ENCODE measurements at regions not wholly inside any gene's neighbourhood (a gene's known extent, or its start where the extent isn't known, plus 50 kb on each side); places are given as distances from the start of the nearest gene placed in this dataset.

DNA sequence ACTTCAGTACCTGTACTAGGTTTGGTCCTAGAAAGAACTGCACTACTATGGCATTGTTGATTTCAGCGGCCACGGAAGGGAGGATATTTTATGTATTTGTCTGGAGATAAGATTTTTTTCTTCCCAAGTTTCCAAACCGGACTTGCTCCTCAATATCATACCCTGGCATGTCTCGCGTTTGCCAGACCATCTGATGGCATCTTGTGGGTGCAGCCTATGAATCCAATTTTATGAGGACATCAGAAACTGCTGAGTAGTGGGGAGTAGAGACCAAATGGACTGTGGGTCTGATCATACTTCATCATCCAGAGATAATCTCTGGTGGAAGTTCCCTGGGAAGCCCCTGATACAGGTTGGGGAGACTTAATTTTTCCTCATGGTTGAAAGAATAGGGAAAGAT is 716.1 kb upstream of the WWC1 start:
- Histone ChIP-seq H3K27ac (ENCODE audit: low read depth in 1 of 2, low read length in 2 of 2) (no peak overlapping the region), H2AFZ (ENCODE audit: insufficient read depth, low read depth, low read length, poor library complexity, severe bottlenecking) (no peak overlapping the region), H4K20me1 (ENCODE audit: insufficient read depth, low read length) (no peaks in the 10 kb centered on the region), H3K9ac (ENCODE audit: insufficient read depth, low read length, poor library complexity, severe bottlenecking) (no peak overlapping the region), H3K79me2 (ENCODE audit: insufficient read depth, low read length) (no peaks in the 10 kb centered on the region), H3K27me3 (ENCODE audit: control insufficient read depth in 2 of 2, insufficient read depth in 2 of 2, low read length in 2 of 2) (peaks cover 33% of the 10 kb centered on the region in 2 donors), H3K4me3 (replicated peaks in 1 of 3; ENCODE audit: low read depth in 2 of 3, low read length in 3 of 3) (no peak overlapping the region), H3K4me1 (ENCODE audit: control insufficient read depth in 1 of 2, insufficient read depth in 2 of 2, low read length in 2 of 2) (no peaks in the 10 kb centered on the region), H3K4me2 (replicated peaks; ENCODE audit: extremely low read depth, low read length, poor library complexity, severe bottlenecking) (no peak overlapping the region), H3K36me3 (replicated peaks in 1 of 2; ENCODE audit: control insufficient read depth in 1 of 2, insufficient read depth in 2 of 2, low read length in 2 of 2) (no peaks in the 10 kb centered on the region), H3K9me3 (replicated peaks in 1 of 2; ENCODE audit: control insufficient read depth in 1 of 2, insufficient read depth in 1 of 2, low read length in 2 of 2) (no peaks in the 10 kb centered on the region)
- no peaks in the 10 kb centered on the region for H3K4me1 Mint-ChIP-seq
- no peaks in the 10 kb centered on the region for H3K36me3 Mint-ChIP-seq
- peaks cover 26 to 28% (median 27%) of the 10 kb centered on the region in 3 donors for H3K27me3 Mint-ChIP-seq (ENCODE audit: low read depth in 3 of 3)
- no peak overlapping the region for H3K27ac Mint-ChIP-seq
- no CpG with 5 or more reads among the region's 5 CpGs for WGBS (ENCODE audit: insufficient coverage)
- peaks cover 0 to 2% (median 0%) of the 10 kb centered on the region in 7 donors for H3K9me3 Mint-ChIP-seq
- TF ChIP-seq, protein P1, sequence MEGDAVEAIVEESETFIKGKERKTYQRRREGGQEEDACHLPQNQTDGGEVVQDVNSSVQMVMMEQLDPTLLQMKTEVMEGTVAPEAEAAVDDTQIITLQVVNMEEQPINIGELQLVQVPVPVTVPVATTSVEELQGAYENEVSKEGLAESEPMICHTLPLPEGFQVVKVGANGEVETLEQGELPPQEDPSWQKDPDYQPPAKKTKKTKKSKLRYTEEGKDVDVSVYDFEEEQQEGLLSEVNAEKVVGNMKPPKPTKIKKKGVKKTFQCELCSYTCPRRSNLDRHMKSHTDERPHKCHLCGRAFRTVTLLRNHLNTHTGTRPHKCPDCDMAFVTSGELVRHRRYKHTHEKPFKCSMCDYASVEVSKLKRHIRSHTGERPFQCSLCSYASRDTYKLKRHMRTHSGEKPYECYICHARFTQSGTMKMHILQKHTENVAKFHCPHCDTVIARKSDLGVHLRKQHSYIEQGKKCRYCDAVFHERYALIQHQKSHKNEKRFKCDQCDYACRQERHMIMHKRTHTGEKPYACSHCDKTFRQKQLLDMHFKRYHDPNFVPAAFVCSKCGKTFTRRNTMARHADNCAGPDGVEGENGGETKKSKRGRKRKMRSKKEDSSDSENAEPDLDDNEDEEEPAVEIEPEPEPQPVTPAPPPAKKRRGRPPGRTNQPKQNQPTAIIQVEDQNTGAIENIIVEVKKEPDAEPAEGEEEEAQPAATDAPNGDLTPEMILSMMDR (IDR thresholded peaks at IDR 0.05) = no peak
- peak overlapping the region in 1 of 2 donors; percentile 31 for H3K4me3 Mint-ChIP-seq
- DNase-seq = no peak
- intact Hi-C loops (cut with micrococcal nuclease) = no loop called here

DNA sequence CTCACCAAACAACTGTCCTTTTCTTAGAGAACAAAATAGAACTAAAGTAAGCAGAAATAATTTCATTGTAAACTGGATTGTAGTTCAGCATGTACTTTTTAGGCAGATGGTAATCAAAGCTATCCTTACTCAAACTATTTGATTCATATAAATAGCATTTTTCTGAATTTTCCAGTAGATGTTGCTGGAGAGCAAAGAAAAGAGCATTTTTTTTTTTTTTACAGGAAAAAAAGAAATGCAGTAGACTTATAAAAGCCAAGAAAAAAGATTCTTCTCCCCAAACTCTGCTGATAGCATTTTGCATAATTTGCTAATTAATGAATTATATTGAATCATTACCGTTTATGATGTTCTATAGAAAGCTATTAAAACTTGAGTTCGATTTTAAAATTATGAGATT is 715.3 kb upstream of the WWC1 start:
- Histone ChIP-seq H3K36me3 (replicated peaks in 1 of 2; ENCODE audit: control insufficient read depth in 1 of 2, insufficient read depth in 2 of 2, low read length in 2 of 2) (no peaks in the 10 kb centered on the region), H3K4me1 (ENCODE audit: control insufficient read depth in 1 of 2, insufficient read depth in 2 of 2, low read length in 2 of 2) (no peaks in the 10 kb centered on the region), H3K4me3 (replicated peaks in 1 of 3; ENCODE audit: low read depth in 2 of 3, low read length in 3 of 3) (no peak overlapping the region), H3K9ac (ENCODE audit: insufficient read depth, low read length, poor library complexity, severe bottlenecking) (no peak overlapping the region), H3K9me3 (replicated peaks in 1 of 2; ENCODE audit: control insufficient read depth in 1 of 2, insufficient read depth in 1 of 2, low read length in 2 of 2) (no peaks in the 10 kb centered on the region), H3K27me3 (ENCODE audit: control insufficient read depth in 2 of 2, insufficient read depth in 2 of 2, low read length in 2 of 2) (peaks cover 33% of the 10 kb centered on the region in 2 donors), H2AFZ (ENCODE audit: insufficient read depth, low read depth, low read length, poor library complexity, severe bottlenecking) (no peak overlapping the region), H3K4me2 (replicated peaks; ENCODE audit: extremely low read depth, low read length, poor library complexity, severe bottlenecking) (no peak overlapping the region), H3K79me2 (ENCODE audit: insufficient read depth, low read length) (no peaks in the 10 kb centered on the region), H3K27ac (ENCODE audit: low read depth in 1 of 2, low read length in 2 of 2) (no peak overlapping the region), H4K20me1 (ENCODE audit: insufficient read depth, low read length) (no peaks in the 10 kb centered on the region)
- intact Hi-C loops (cut with micrococcal nuclease) = no loop called here
- Mint-ChIP-seq H3K4me3 (no peak overlapping the region), H3K4me1 (no peaks in the 10 kb centered on the region), H3K27ac (no peak overlapping the region), H3K27me3 (ENCODE audit: low read depth in 3 of 3) (peaks cover 27 to 28% (median 27%) of the 10 kb centered on the region in 3 donors), H3K9me3 (peaks cover 0 to 2% (median 0%) of the 10 kb centered on the region in 7 donors), H3K36me3 (no peaks in the 10 kb centered on the region)
- TF ChIP-seq, protein P1 (IDR thresholded peaks at IDR 0.05) = no peak
- no CpG with 5 or more reads among the region's 2 CpGs for WGBS (ENCODE audit: insufficient coverage)
- DNase-seq = no peak

All from CD14-positive monocyte (primary cell).